Brain microvascular endothelial cell (primary cell): ENCODE measurements at regions not wholly inside any gene's neighbourhood (a gene's known extent, or its start where the extent isn't known, plus 50 kb on each side); places are given as distances from the start of the nearest gene placed in this dataset.

Experiments used
- DNase-seq: peaks from one replicate; pipeline ENCODE4 v3.0.0-alpha.2; 2020
- H3K27ac ChIP-seq: fragments of 250-450 bp; sonication (Bioruptor Pico); 2 replicates; pipeline ENCODE4 v1.5.1; 2020; ENCODE audit warnings: mild to moderate bottlenecking, moderate library complexity
- H3K27me3 ChIP-seq: fragments of 250-450 bp; sonication (Bioruptor Pico); replicated peaks from 2 replicates; pipeline ENCODE4 v1.5.1; 2020; ENCODE audit warnings: mild to moderate bottlenecking
- H3K36me3 ChIP-seq: fragments of 250-450 bp; sonication (Bioruptor Pico); replicated peaks from 2 replicates; pipeline ENCODE4 v1.5.1; 2020; ENCODE audit warnings: mild to moderate bottlenecking
- H3K4me3 ChIP-seq: 2 replicates; pipeline ENCODE4 v1.5.1; 2011; ENCODE audit warnings: low read depth, mild to moderate bottlenecking, control low read depth, low read length, moderate library complexity
- in situ Hi-C: cut with HindIII; loops from 2 replicates; pipeline ENCODE4 v1.10.0; 2017; ENCODE audit warnings: low sequenced_read_pairs, low pct_ligation_motif_present
- TF ChIP-seq, protein P1 (sequence below): IDR thresholded peaks from 2 replicates; pipeline ENCODE4 v1.5.1; 2011; ENCODE audit warnings: low read depth, mild to moderate bottlenecking, moderate library complexity, low read length, control low read depth, inconsistent platforms; ENCODE audit errors: missing control alignments

DNA sequence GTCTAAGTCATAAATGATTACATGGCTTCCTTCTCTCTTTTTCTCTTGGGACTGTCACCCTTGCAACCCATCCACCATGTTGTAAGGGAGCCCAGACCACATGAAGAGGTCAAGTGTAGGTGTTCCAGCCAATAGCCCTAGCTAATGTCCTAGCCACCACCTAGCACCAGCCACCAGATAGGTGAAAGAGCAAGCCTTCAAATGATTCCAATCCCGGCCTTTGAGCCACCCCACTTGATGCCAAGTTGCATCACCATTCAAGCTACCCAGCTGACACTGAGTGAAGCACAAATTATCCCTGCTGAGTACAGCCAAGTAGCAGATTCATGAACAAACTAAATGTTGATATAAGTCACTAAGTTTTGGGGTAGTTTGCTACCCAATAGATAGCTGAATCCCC, 274.3 kb downstream of the BCOR start:
- Histone ChIP-seq H3K27ac (no peak overlapping the region), H3K27me3 (no peaks in the 10 kb centered on the region), H3K4me3 (no peak overlapping the region), H3K36me3 (no peaks in the 10 kb centered on the region)
- in situ Hi-C loops = loop anchor here (25.0 kb wide), 1 partner anchor 89 kb away; no protein-coding TSS in a partner anchor
- DNase-seq = no peak
- TF ChIP-seq, protein P1, sequence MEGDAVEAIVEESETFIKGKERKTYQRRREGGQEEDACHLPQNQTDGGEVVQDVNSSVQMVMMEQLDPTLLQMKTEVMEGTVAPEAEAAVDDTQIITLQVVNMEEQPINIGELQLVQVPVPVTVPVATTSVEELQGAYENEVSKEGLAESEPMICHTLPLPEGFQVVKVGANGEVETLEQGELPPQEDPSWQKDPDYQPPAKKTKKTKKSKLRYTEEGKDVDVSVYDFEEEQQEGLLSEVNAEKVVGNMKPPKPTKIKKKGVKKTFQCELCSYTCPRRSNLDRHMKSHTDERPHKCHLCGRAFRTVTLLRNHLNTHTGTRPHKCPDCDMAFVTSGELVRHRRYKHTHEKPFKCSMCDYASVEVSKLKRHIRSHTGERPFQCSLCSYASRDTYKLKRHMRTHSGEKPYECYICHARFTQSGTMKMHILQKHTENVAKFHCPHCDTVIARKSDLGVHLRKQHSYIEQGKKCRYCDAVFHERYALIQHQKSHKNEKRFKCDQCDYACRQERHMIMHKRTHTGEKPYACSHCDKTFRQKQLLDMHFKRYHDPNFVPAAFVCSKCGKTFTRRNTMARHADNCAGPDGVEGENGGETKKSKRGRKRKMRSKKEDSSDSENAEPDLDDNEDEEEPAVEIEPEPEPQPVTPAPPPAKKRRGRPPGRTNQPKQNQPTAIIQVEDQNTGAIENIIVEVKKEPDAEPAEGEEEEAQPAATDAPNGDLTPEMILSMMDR = no peak

DNA sequence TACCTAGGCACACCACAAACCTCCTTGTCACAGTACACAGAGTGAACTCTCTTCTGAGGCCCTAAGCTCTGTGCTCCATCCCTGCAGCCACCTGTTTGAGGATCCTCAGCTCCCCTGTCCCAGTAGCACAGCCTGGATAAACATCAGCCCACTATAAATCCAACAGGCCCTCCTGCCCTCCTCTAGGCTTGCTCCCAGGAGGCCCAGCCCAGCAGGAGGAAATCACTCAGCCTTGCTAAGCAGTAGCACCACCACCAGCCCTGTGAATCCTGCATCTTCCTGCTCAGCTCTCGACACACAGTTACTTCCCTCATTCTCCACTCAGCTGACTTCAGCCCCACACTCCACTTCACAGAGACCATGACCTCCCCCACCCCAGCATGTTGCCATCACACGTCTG, 273.9 kb downstream of the BCOR start:
- TF ChIP-seq, protein P1 = no peak
- DNase-seq = no peak
- H3K36me3 ChIP-seq = no peaks in the 10 kb centered on the region
- H3K27me3 ChIP-seq = no peaks in the 10 kb centered on the region
- in situ Hi-C loops = loop anchor here (25.0 kb wide), 1 partner anchor 88 kb away; no protein-coding TSS in a partner anchor
- no peak overlapping the region for H3K4me3 ChIP-seq
- no peak overlapping the region for H3K27ac ChIP-seq

DNA sequence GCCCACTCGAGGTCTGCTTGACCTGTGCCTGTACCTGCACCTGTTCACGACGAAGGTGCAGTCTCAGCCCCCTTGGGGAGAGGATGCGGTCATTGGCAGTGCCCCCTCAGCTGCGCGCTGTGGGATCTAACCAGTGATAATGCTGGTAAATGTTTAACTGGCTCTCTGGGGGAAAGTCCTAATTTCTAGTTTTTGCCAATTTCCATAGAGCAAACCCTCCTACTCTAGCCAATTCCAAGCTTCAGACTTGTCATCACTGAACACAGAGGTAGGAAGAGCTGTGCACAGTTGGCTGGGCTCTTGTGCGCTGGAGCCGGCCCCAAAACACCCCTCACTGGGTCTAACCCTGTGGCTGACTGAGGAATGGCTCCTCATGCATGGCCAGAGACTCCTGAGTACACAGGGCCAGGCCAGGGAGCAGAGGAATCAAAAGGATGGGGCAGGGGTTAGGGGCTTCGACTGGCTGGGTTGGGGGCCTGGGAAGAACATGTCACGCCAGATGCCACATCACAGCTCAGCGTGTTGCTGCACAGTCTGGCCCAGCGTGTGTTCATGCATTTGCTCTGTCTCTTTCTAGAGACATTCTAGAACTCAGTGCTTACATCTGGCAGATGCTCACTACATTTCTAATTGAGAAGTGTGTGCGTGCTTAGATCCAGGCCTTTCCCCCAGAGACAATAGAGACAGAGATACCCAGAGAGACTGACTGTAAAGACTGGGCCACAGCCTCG, 270.8 kb downstream of the BCOR start:
- H3K4me3 ChIP-seq = no peak overlapping the region
- TF ChIP-seq, protein P1 = no peak
- in situ Hi-C loops = no loop called here

DNA sequence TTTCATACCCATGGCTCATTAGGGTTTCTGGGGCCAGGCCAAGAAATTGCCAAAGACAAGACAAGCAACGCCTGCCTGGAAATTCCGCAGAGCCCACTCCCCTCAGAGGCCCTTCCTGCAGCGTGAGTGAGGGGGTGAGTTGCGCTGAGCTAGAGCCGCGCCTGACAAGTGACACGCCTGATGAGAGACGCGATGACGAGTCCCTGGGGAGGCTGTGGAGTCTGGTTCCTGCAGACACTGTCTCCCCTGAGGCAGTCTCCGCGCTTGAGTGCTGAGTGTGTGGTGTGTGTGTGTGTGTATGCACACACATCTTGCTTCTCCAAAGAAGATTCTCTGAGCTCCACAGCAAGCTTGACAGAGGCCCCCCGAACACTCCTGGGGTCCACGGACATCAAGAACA, 269.8 kb downstream of the BCOR start:
- Histone ChIP-seq H3K27me3 (no peaks in the 10 kb centered on the region), H3K27ac (no peak overlapping the region), H3K36me3 (no peaks in the 10 kb centered on the region), H3K4me3 (no peak overlapping the region)
- no peak for DNase-seq
- in situ Hi-C loops = no loop called here
- TF ChIP-seq, protein P1 = no peak

More for the DNA sequence above, 270.8 kb downstream of the BCOR start:
- no peak overlapping the region for H3K27ac ChIP-seq
- H3K27me3 ChIP-seq = no peaks in the 10 kb centered on the region
- no peaks in the 10 kb centered on the region for H3K36me3 ChIP-seq
- DNase-seq = no peak

- TF ChIP-seq, protein P1 = no peak
- DNase-seq = no peak
- in situ Hi-C loops = no loop called here
- Histone ChIP-seq H3K27ac (no peak overlapping the region), H3K27me3 (no peaks in the 10 kb centered on the region), H3K4me3 (no peak overlapping the region), H3K36me3 (no peaks in the 10 kb centered on the region)
These were observed 268.8 kb downstream of the BCOR start for GRCh38 chrX:39828971-39829370.

DNA sequence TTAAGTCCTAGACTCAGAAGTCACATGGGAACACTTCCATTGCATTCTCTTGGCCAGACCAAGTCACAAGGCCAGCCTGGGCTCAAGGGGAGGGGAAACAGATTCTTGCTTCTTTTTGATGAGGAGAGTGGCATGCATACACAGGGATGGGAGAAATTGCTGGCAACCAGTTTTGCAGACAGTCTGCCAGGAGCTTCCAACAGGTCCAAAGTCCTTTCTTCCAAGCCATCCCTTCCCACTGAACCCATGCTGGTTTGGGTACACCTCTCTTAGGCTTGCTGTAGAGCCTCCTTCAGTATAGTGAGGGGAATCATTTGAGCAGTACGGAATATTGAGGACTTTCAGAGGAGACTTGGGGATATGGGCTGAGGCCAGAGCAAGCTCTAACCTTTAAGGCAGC, 267.8 kb downstream of the BCOR start:
- TF ChIP-seq, protein P1 = no peak
- Histone ChIP-seq H3K27ac (no peak overlapping the region), H3K4me3 (no peak overlapping the region), H3K27me3 (no peaks in the 10 kb centered on the region), H3K36me3 (no peaks in the 10 kb centered on the region)
- DNase-seq = no peak
- in situ Hi-C loops = no loop called here
